GM12864 (cell line): ENCODE measurements at regions not wholly inside any gene's neighbourhood (a gene's known extent, or its start where the extent isn't known, plus 50 kb on each side); places are given as distances from the start of the nearest gene placed in this dataset.

ENCODE experiments used
- DNase-seq: peaks from one replicate; pipeline ENCODE4 v3.0.0-alpha.2; 2011; ENCODE audit warnings: low read depth
- H3K4me3 ChIP-seq: 2 replicates; pipeline ENCODE4 v1.5.1; 2011; ENCODE audit warnings: mild to moderate bottlenecking, low read depth, low read length, control low read depth
- CTCF ChIP-seq: IDR thresholded peaks from 2 replicates; pipeline ENCODE4 v1.5.1; 2011; ENCODE audit warnings: low read depth, mild to moderate bottlenecking, moderate library complexity, low read length, control low read depth, inconsistent platforms; ENCODE audit errors: missing control alignments

DNA sequence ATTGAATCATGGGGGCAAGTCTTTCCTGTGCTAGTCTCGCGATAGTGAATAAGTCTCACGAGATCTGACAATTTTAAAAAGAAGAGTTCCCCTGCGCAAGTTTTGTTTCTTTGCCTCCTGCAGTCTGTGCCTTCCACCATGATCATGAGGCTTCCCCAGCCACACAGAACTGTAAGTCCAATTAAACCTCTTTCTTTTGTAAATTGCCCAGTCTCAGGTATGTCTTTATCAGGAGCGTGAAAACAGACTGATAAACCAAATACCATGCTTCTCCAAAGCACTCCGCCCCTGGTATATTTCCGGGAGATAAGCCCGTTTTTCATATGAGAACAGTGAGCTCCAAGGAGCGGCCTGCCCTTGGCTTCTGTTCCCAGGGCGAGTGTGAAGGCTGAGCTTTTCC, 118.9 kb downstream of the EVX1 start:
- DNase-seq = no peak
- no peak overlapping the region for H3K4me3 ChIP-seq
- TF ChIP-seq CTCF = no peak

GRCh38 chr7:27362026-27362425, 119.4 kb downstream of the EVX1 start:
- no peak overlapping the region for H3K4me3 ChIP-seq
- no peak for DNase-seq
- no peak for TF ChIP-seq CTCF

GRCh38 chr7:27364344-27364758, 121.7 kb downstream of the EVX1 start:
- H3K4me3 ChIP-seq = no peak overlapping the region
- DNase-seq = no peak
- TF ChIP-seq CTCF = no peak

GRCh38 chr7:27367179-27367932, 124.8 kb downstream of the EVX1 start:
- no peak for DNase-seq
- TF ChIP-seq CTCF = no peak
- H3K4me3 ChIP-seq = no peak overlapping the region

DNA sequence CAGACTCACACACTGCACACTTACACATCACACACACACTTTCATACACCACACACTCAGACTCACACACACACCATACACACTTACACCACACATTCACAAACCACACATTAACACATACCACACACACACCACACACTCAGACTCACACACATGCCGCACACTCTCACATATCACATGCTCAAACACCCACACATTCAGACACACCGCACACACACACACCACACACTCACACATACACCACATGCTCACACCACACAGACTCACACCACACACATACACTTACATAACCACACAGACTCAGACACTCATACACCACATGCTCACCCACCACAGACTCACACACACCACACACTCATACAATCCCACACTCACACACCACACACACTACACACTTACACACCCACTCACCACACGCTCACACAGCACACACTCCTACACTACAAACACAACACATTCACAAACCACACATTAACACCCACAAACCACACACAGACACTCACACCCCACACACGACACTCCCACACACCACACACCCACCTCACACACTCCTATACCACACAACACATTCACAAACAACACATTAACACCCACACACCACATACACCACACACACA, 125.4 kb downstream of the EVX1 start:
- H3K4me3 ChIP-seq = no peak overlapping the region
- TF ChIP-seq CTCF = no peak
- DNase-seq = no peak

GRCh38 chr7:27374958-27375841, 132.6 kb downstream of the EVX1 start:
- no peak for DNase-seq
- no peak for TF ChIP-seq CTCF

More at GRCh38 chr7:27374958-27375841, 132.6 kb downstream of the EVX1 start:
- no peak overlapping the region for H3K4me3 ChIP-seq
